GM18861 (cell line): ENCODE measurements at regions not wholly inside any gene's neighbourhood (a gene's known extent, or its start where the extent isn't known, plus 50 kb on each side); places are given as distances from the start of the nearest gene placed in this dataset.
"Not testable (repeated sequence)": the region's sequence is repeated elsewhere in the genome, so short reads cannot be mapped to it uniquely, and the experiment has no call there.

ENCODE experiments used
- ATAC-seq: cut with Tn5 transposase; IDR thresholded peaks from one replicate; pipeline ENCODE4 v1.9.1; 2021; ENCODE audit not compliant: unreplicated experiment

DNA sequence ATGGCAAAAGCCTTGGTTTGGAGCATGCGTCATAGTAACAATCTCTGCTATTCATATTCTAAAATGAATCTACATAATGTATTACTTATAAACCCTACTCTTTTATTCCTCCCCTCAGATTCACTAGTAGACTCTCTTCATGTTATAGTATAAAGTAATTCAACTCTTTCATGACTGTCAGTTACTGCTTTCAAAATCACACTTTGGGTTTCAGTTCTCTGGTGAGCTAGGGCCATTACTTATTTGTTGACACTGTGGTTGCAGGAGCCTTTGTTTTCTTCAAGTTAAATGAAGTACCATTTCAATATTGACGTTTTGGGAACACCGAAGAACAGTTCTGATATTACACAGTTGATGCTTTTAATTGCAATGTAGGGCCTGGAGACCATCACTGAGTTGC lies 378.4 kb downstream of the DDX10 start:
- ATAC-seq: no peak

DNA sequence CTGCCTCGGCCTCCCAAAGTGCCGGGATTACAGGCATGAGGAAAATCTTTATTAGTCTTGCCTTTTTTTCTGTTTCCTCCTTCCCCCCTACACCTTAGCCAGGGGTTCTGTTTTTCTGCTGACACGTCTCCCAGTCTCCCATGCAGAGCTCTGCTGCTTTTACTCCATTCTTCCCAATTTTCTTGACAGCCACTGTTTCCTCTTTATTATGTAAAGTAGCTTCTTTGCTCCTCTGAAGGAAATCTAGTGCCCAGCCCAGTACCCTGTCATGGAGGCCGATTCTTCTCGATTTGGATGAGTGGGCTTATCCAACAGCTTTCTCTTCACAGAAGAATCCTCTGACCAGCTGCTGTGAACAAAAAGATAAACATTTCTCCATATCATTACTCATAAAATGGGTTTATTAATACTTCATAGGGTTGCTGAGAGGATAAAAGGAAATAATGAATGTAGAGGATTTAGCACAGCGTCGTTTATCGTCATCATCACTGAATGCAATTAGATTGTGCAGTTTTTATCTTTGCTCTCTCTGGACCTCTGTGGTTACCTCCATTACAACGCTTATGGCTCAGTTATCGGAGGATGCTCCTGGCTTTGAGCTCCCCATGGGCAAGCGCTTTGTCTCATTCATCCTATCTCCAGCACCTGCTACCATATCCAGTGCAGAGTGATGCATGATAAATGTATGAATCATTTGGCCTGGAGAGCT lies 375.6 kb upstream of the C11orf87 start:
- no peak for ATAC-seq

DNA sequence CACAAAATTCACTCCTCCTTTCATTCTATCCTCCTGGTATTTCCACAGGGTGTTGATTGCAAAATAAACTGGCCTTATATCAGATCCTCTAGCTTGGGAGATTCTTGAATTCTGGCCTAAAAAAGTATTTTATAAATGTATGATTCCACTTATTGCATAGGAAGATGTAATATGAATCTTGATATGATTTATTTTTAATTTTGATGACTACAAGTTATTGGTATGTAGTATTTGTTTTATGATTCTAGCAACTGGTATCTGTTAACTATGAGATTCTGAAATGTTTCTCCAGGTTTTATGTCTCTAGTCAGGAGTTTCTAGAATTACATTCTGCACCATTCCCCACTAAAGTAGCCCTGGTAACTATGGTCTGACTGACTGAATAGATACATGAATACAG lies 373.9 kb upstream of the C11orf87 start:
- ATAC-seq: no peak

DNA sequence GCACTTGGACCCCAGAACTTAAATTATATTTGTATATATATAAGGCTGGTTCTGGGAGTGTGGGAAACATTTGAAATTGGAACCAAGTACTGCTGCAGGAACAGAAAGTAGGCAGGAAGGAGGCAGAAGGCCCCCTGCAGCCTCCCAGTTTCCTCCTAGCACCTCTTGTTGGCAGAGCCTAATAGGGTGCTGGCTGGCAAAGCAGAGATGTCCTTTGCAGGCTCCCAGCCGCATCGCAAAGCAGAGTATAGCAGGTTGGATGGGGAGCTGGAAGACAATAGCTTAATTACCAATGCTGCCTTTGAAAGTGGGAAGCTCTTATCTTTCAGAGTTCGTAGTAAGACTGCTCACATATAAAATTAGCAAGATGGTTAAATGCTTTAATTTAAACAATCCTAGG lies 370.8 kb upstream of the C11orf87 start:
- no peak for ATAC-seq

DNA sequence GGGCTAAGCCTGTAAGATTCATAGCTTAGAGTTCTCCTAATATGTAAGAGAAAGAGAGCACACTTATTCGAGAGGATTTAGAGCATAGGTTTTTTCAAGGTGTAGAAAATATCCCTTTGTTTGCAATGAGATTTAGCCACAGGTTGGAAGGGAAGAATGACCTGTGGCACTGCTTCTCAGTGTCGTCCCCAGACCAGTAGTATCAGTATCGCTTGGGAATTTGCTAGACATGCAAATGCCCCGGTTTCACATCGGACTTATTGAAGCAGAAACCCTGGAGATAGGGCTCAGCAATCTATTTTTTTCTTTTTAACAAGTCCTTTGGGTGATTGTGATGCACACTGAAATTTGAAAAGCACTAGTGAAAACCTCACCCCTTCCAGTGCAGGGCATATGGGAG lies 362.6 kb upstream of the C11orf87 start:
- no peak for ATAC-seq

DNA sequence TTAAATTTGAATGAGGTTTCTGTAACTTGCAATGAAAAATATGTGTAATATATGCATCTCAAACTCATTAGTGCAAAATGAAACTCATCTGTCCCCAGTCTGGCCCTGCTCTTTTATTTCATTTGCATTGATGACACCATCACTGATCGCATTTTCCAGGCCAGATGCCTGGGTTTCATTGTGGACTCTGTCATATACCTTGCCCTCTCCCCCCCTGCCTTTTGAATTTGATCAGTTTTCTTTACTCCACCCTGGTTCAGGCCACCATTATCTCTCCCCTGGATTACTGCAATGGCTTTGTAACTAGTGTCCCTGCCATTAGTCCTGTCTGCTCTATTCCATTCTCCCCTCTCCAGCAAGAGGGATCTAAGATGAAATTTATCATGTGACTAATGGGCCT lies 360.6 kb upstream of the C11orf87 start:
- ATAC-seq: no peak

DNA sequence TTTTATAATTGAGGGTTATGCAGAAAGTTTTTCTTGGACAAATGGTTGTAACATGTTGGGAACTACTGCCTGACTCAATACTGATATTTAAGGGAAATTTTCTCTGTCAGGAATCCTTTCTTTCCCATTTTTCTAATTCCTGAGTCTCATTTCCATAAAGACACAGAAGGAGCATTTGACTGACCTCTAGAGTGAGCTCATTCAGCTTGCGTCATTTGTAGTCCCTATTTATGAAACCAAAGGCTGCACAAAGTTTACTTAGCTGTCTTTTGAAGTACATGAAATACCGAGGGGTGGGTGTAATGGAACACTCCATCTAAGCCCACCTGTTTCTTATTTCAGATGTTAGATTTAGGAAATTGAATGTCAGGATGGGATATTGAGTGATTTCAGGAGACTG lies 359.5 kb upstream of the C11orf87 start:
- no peak for ATAC-seq

DNA sequence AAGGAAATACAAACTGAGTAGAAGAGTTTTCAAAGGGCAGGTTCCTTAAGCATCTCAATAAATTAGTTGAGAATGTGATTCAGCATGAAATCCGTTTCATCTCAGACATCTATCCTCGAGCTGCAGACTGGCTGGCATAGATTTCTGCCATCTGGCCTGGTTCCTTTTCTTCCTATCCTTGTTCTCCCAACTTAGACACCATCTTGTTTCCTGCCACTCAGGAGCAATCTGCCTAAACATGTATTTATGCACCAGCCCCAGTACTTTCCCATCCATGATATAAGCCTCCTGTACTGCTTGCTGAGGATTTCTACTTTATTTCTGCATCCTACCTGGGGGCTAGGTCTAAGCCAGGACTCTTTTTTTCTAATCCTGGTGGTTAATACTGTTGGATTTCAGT lies 359.1 kb upstream of the C11orf87 start:
- no peak for ATAC-seq

DNA sequence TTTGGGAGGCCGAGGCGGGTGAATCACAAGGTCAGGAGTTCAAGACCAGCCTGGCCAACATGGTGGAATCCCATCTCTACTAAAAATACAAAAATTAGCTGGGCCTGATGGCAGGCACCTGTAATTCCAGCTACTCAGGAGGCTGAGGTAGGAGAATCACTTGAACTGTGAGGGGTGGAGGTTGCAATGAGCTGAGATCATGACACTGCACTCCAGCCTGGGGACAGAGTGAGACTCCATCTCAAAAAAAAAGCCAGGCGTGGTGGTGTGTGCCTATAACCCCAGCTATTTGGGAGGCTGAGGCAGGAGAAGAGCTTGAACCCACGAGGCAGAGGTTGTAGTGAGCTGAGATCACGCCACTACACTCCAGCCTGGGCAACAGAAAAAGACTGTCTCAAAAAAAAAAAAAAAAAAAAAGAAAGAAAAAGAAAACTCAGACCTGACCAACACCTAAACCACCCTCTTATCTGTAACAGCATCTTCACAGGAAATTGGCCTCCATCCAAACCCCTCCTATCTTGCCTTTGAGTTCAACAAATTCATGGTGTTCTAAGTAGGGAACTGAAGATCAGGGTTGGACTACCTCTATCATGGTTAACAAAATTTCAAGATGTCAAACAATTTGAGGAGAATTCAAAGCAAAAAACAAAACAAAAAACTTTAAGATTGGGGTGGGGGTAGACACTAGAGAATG lies 357.2 kb upstream of the C11orf87 start:
- not testable (repeated sequence) for ATAC-seq

DNA sequence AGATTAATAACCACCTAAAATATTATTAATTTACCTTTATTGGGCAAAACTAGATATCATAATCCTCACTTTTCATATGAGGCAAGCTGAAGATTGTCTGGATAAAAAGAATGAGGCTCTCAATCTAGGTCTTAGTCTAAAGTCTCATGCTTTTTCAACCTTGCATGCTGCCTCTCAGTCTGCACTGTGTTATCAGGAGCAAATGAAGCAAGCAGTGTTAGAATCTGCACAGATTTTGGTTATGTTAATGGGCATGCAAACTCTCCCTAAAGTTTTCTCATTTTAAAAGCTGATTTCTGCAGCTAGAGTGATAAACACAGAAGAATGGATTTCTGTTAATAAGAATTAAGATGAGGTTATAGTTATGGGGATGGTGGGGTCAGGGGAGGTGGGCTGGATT lies 350.7 kb upstream of the C11orf87 start:
- no peak for ATAC-seq

DNA sequence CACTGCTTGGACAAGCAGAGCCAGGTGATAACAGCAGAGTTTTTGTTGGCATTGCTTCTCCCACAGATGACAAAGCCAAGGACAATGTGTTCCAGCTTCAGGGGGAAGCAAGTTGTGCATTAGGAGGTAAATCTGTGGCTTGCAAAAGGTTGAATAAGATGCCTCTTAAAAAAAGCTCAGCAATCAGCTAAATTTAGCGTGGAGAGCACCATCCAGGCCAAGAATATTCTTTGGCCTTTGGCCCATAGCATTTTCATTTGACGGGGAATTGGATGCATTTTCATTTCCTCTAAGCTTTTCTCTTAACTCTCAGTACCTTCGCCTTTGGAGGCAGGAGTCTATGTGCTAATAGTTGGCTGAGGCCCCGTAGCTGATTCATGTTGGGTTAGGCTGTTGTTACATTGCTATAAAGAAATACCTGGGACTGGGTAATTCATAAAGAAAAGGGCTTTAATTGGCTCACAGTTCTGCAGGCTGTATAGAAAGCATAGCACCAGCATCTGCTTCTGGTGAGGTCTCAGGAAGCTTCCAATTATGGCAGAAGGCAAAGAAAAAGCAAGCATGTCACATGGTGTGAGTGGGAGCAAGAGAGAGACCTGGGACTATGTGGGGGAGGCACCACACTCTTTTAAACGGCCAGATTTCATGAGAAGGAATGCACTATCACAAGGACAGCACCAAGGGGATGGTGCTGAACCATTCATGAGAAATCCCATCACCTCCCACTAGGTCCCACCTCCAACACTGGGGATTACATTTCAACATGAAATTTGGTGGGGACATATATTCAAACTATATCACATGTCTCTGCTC lies 350.1 kb upstream of the C11orf87 start:
- ATAC-seq: no peak

DNA sequence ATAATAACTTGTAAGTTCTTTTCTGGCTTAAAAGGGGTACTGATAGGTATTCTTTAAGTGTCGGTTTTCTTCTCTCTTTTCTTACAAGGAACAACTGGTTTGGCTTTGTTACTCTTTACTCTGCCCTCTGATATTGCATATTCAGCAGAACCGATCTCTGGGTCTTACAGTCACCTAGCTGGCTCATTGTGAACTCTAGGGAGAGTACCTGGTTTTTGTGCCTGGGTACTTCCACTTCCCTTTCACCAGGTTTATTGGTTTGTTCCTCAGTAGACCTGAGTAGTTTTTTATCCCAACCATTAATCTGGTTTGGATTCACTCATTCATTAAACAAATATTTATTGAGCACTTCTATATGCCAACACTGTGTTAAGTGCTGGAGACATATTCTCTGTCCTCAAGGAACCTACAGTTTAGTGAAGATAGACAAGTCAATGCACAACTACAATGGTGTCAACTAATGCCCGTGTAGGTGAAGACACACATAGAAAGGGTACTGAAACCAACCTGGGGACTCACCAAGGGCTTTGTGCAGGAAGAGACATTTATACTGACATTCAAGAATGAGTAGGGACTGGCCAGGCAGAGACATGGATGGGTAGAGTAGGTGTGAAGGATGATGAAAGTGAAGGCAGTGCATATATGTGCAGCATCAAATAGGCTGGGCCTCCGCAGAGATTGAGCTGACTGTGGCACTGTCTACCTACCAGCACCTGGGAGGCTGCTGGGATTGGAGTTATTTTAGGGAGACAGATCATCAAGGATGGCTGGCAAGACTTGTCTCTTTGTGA lies 348.8 kb upstream of the C11orf87 start:
- no peak for ATAC-seq

DNA sequence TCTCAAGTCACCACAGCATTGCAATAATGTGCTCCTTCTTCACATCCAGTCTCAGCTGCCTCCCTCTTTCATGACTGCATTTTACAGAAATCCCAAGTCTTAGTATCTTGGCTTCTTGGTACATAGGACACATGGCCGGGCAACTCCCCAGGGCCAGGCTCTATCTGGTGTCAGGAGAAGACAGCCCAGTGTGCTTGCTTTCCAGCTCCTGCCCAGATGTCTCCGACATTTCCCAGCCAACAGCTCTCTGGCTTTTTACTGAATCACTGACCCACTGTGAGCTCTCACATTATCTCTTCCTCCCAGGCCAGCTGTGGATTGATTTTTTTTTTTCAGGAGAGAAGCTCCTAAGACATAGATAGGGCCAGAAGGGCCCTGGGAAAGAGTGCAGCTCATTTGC lies 346.0 kb upstream of the C11orf87 start:
- no peak for ATAC-seq

DNA sequence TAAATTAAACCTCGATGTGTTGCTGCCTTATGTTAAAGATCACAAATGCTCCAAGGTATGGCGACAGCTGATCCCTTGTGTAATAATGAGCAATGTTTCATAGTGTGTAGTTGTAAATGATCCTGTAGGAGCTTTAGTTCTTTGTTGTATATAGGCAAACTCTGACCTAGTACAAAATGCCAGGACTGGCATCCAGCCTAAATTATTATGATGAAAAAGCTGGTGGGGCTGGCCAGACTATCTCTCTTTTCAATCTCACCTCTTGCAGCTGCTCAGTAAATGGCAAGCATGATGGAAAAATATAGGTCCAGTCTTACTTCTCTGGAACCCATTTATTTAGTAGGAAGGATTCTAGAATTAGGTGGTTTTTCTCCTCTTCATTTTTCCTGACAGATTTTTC lies 345.1 kb upstream of the C11orf87 start:
- ATAC-seq: no peak

DNA sequence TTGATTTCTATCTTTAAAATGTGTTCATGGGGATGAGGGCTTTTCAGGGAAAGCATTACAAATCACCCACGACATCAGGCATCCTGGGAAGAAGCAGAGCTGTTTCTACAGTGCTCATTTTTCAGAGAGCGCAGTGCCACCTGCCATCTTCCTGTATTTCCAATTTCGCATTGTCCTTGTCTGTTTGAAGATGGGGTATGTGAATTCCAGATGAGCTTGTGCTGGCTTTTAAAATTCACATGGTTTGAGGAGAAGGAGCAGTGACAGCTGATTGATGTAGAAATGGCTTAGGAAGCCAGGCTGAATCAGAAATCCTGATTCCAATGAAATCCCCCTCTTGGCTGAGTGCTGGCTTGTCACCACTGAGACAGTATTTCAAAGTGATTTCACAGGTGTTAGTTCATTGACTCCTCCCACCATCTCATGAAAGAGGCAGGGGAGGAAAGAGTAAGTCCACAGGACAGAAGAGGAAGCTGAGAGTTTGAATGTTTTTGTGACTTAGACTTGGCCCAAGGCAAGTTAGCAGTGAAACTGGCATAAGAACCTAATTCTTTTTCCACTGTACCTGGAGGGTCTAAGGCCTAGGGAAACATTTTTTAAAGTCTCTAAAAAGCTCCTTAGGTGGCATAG lies 344.6 kb upstream of the C11orf87 start:
- ATAC-seq: no peak

DNA sequence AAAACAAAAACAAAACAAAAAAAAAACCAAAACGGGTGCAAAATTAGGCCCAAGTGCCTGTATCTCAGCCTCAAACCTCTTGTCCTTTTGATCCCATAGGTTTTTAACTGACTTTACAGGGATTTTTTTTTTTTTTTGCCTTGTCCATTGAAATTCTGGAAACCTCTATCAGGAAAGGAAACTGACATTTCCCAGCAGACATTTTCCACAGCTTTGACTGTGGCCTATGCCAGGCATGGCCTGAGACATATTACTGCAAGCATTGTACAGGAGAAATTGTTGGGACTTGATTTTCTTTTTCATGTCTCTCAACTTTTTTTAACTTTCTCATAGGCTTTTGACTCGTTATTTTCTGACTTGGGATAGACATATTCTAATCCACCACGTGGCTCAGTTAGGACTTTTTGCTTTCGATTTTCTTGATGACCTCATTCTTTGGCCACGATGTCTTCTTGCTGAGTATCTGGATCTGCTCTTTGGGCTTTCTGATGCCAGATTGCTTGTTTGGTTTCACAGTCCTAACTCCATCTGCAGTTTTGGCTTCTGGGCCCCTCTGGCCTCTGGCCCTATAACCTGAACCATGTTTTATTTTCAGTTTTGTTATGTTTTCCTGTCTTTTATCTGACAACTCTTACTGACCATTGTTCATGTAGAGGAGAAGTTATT lies 336.1 kb upstream of the C11orf87 start:
- no peak for ATAC-seq

DNA sequence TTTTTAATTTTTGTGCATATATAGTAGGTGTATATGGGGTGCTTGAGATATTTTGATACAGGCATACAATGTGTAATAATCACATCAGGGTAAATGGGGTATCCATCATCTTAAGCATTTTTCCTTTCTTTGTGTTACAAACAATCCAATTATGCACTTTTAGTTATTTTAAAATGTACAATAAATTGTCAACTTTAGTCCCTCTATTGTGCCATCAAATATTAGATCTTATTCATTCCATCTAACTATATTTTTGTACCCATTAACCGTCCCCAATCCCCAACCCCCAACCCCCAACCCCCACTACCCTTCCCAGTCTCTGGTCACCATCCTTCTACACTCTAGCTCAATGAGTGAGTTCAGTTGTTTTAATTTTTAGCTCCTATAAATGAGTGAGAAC lies 335.1 kb upstream of the C11orf87 start:
- ATAC-seq: no peak

DNA sequence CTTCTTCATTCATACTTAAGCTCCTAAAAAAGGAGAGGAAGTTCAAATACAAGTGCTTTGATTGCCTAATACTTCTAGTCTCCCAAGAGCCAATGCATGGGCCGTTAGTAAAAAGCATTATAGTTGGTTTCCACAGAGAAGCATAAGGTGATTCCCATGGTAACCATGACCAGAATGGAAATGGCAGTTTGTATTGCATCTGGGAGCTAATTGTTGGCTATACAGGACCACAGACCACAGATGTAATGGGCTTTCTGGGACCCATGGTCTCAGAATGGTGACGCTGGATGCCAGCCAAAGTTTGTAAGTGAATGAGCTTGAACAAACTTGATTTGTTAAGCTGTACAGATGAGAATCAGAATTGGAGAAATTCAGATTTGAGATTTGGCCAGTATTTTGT lies 333.9 kb upstream of the C11orf87 start:
- ATAC-seq: no peak

DNA sequence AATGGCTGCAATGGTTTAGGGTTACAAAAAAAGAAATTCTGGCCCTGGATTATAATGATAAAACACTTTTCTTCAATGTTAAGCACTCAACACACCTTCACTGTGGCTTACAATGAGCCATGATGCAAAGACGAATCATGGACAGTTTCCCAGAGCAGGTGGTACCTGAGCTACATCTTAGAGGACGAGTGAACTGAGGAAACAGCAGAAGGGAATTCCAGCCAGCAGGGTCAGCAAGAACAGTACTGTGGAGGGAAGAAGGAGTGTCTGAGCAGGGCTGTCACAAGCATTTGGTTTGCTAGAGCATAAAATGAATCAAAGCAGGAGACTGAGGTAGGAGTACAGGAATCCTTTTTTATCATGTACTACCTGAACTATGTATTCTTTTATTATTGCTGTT lies 332.8 kb upstream of the C11orf87 start:
- no peak for ATAC-seq

DNA sequence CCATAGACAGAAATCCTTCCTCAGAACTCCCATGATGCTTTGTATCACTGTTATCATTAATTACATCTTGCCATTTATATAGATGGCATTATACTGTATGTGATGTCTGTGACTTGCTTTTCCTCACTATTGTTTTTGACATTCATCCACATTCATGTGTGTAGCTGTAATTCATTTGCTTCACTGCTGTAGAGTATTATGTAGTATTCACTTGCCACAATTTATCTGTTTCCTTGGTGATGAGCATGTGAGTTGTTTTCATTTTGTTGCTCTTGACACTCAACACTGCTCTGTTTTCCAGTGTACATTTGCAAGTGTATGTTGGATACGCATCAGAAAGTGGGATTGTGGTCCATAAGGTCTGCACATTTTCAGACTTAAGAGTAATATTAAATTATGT lies 328.6 kb upstream of the C11orf87 start:
- ATAC-seq: no peak
